ENCODE measurements at regions not wholly inside any gene's neighbourhood (a gene's known extent, or its start where the extent isn't known, plus 50 kb on each side); places are given as distances from the start of the nearest gene placed in this dataset.

DNA sequence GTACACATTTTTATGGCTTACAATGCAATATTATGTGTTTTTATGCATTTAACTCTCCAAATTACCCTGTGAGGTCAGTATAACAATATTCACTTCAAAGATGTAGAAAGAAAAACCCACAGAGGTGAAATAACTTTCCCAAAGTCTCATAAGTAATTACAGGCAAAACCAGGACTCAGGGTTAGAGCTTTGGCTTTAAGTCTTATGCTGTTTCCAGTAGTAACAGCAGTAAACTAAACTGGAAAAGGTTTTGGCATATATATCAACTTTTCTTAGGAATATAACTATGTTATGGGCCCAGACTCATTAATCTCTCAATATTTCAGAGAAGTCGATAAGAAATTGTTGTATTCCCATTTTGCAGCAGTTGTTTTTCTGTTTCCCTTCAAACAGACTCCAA lies 206.3 kb upstream of the KCNMB2 start:
- TF ChIP-seq, protein P1, sequence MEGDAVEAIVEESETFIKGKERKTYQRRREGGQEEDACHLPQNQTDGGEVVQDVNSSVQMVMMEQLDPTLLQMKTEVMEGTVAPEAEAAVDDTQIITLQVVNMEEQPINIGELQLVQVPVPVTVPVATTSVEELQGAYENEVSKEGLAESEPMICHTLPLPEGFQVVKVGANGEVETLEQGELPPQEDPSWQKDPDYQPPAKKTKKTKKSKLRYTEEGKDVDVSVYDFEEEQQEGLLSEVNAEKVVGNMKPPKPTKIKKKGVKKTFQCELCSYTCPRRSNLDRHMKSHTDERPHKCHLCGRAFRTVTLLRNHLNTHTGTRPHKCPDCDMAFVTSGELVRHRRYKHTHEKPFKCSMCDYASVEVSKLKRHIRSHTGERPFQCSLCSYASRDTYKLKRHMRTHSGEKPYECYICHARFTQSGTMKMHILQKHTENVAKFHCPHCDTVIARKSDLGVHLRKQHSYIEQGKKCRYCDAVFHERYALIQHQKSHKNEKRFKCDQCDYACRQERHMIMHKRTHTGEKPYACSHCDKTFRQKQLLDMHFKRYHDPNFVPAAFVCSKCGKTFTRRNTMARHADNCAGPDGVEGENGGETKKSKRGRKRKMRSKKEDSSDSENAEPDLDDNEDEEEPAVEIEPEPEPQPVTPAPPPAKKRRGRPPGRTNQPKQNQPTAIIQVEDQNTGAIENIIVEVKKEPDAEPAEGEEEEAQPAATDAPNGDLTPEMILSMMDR (IDR thresholded peaks at IDR 0.05), result no peak
- TF ChIP-seq EP300 (IDR thresholded peaks at IDR 0.05) (no peak), POLR2AphosphoS5 (IDR thresholded peaks at IDR 0.05) (no peak), POLR2A (IDR thresholded peaks at IDR 0.05) (no peak)
